ENCODE measurements at regions not wholly inside any gene's neighbourhood (a gene's known extent, or its start where the extent isn't known, plus 50 kb on each side); places are given as distances from the start of the nearest gene placed in this dataset.

- no peak overlapping the region for H3K27ac ChIP-seq (ENCODE audit: low read length)
- no peaks in the 10 kb centered on the region for H3K4me1 ChIP-seq (ENCODE audit: control insufficient read depth, insufficient read depth, low read length)
- WGBS (ENCODE audit: insufficient coverage, low lambda C conversion rate), result 74% methylated on average over 3 of the region's 5 CpGs
- H3K36me3 ChIP-seq (ENCODE audit: control insufficient read depth, insufficient read depth, low read length), result no peaks in the 10 kb centered on the region
- H3K4me3 ChIP-seq (ENCODE audit: low read length), result no peak overlapping the region
- H3K9me3 ChIP-seq (ENCODE audit: control insufficient read depth, low read depth, low read length), result no peaks in the 10 kb centered on the region
- no peak for DNase-seq
- no peaks in the 10 kb centered on the region for H3K27me3 ChIP-seq (ENCODE audit: control insufficient read depth, insufficient read depth, low read length)
Observed at GRCh38 chr3:70742081-70742480, 429.6 kb upstream of the MDFIC2 start.

GRCh38 chr3:70740872-70741271 is 428.4 kb upstream of the MDFIC2 start:
- Histone ChIP-seq H3K9me3 (ENCODE audit: control insufficient read depth, low read depth, low read length) (no peaks in the 10 kb centered on the region), H3K4me1 (ENCODE audit: control insufficient read depth, insufficient read depth, low read length) (no peaks in the 10 kb centered on the region), H3K27me3 (ENCODE audit: control insufficient read depth, insufficient read depth, low read length) (no peaks in the 10 kb centered on the region), H3K27ac (ENCODE audit: low read length) (no peak overlapping the region), H3K4me3 (ENCODE audit: low read length) (no peak overlapping the region), H3K36me3 (ENCODE audit: control insufficient read depth, insufficient read depth, low read length) (no peaks in the 10 kb centered on the region)
- 42% methylated on average over 2 of the region's 4 CpGs for WGBS (ENCODE audit: insufficient coverage, low lambda C conversion rate)
- no peak for DNase-seq

GRCh38 chr3:70740071-70740470 is 427.6 kb upstream of the MDFIC2 start:
- Histone ChIP-seq H3K27ac (ENCODE audit: low read length) (no peak overlapping the region), H3K36me3 (ENCODE audit: control insufficient read depth, insufficient read depth, low read length) (no peaks in the 10 kb centered on the region), H3K27me3 (ENCODE audit: control insufficient read depth, insufficient read depth, low read length) (no peaks in the 10 kb centered on the region), H3K9me3 (ENCODE audit: control insufficient read depth, low read depth, low read length) (no peaks in the 10 kb centered on the region), H3K4me3 (ENCODE audit: low read length) (no peak overlapping the region), H3K4me1 (ENCODE audit: control insufficient read depth, insufficient read depth, low read length) (no peaks in the 10 kb centered on the region)
- WGBS (ENCODE audit: insufficient coverage, low lambda C conversion rate), result no CpG with 5 or more reads among the region's 1 CpG
- DNase-seq, result no peak

- H3K36me3 ChIP-seq (ENCODE audit: control insufficient read depth, insufficient read depth, low read length), result no peaks in the 10 kb centered on the region
- no peak overlapping the region for H3K27ac ChIP-seq (ENCODE audit: low read length)
- H3K4me3 ChIP-seq (ENCODE audit: low read length), result no peak overlapping the region
- DNase-seq, result no peak
- H3K27me3 ChIP-seq (ENCODE audit: control insufficient read depth, insufficient read depth, low read length), result no peaks in the 10 kb centered on the region
- no peaks in the 10 kb centered on the region for H3K9me3 ChIP-seq (ENCODE audit: control insufficient read depth, low read depth, low read length)
- WGBS (ENCODE audit: insufficient coverage, low lambda C conversion rate), result 0% methylated on average over 1 of the region's 4 CpGs
- H3K4me1 ChIP-seq (ENCODE audit: control insufficient read depth, insufficient read depth, low read length), result no peaks in the 10 kb centered on the region
Observed at GRCh38 chr3:70738291-70738681, 425.8 kb upstream of the MDFIC2 start.

- no peak for DNase-seq
Observed at GRCh38 chr3:70737666-70738290, 425.3 kb upstream of the MDFIC2 start.

GRCh38 chr3:70736009-70736408 is 423.6 kb upstream of the MDFIC2 start:
- DNase-seq, result no peak
- Histone ChIP-seq H3K4me3 (ENCODE audit: low read length) (no peak overlapping the region), H3K27ac (ENCODE audit: low read length) (no peak overlapping the region), H3K27me3 (ENCODE audit: control insufficient read depth, insufficient read depth, low read length) (no peaks in the 10 kb centered on the region), H3K36me3 (ENCODE audit: control insufficient read depth, insufficient read depth, low read length) (no peaks in the 10 kb centered on the region), H3K4me1 (ENCODE audit: control insufficient read depth, insufficient read depth, low read length) (no peaks in the 10 kb centered on the region), H3K9me3 (ENCODE audit: control insufficient read depth, low read depth, low read length) (no peaks in the 10 kb centered on the region)
- WGBS (ENCODE audit: insufficient coverage, low lambda C conversion rate), result no CpG with 5 or more reads among the region's 1 CpG

More at GRCh38 chr3:70737666-70738290, 425.3 kb upstream of the MDFIC2 start:
- H3K4me1 ChIP-seq (ENCODE audit: control insufficient read depth, insufficient read depth, low read length), result no peaks in the 10 kb centered on the region
- no peaks in the 10 kb centered on the region for H3K27me3 ChIP-seq (ENCODE audit: control insufficient read depth, insufficient read depth, low read length)
- H3K36me3 ChIP-seq (ENCODE audit: control insufficient read depth, insufficient read depth, low read length), result no peaks in the 10 kb centered on the region
- no peak overlapping the region for H3K27ac ChIP-seq (ENCODE audit: low read length)
- H3K4me3 ChIP-seq (ENCODE audit: low read length), result no peak overlapping the region
- WGBS (ENCODE audit: insufficient coverage, low lambda C conversion rate), result 20% methylated on average over 1 of the region's 2 CpGs
- no peaks in the 10 kb centered on the region for H3K9me3 ChIP-seq (ENCODE audit: control insufficient read depth, low read depth, low read length)

GRCh38 chr3:70734756-70735155 is 422.3 kb upstream of the MDFIC2 start:
- WGBS (ENCODE audit: insufficient coverage, low lambda C conversion rate), result no CpG with 5 or more reads among the region's 3 CpGs
- H3K4me1 ChIP-seq (ENCODE audit: control insufficient read depth, insufficient read depth, low read length), result no peaks in the 10 kb centered on the region
- no peaks in the 10 kb centered on the region for H3K36me3 ChIP-seq (ENCODE audit: control insufficient read depth, insufficient read depth, low read length)
- no peak overlapping the region for H3K27ac ChIP-seq (ENCODE audit: low read length)
- no peak for DNase-seq
- H3K27me3 ChIP-seq (ENCODE audit: control insufficient read depth, insufficient read depth, low read length), result no peaks in the 10 kb centered on the region
- H3K4me3 ChIP-seq (ENCODE audit: low read length), result no peak overlapping the region
- H3K9me3 ChIP-seq (ENCODE audit: control insufficient read depth, low read depth, low read length), result no peaks in the 10 kb centered on the region

- WGBS (ENCODE audit: insufficient coverage, low lambda C conversion rate), result 90% methylated on average over 1 of the region's 2 CpGs
- no peaks in the 10 kb centered on the region for H3K36me3 ChIP-seq (ENCODE audit: control insufficient read depth, insufficient read depth, low read length)
- no peak overlapping the region for H3K4me3 ChIP-seq (ENCODE audit: low read length)
- no peaks in the 10 kb centered on the region for H3K27me3 ChIP-seq (ENCODE audit: control insufficient read depth, insufficient read depth, low read length)
- no peaks in the 10 kb centered on the region for H3K9me3 ChIP-seq (ENCODE audit: control insufficient read depth, low read depth, low read length)
- H3K4me1 ChIP-seq (ENCODE audit: control insufficient read depth, insufficient read depth, low read length), result no peaks in the 10 kb centered on the region
- H3K27ac ChIP-seq (ENCODE audit: low read length), result no peak overlapping the region
- no peak for DNase-seq
Observed at GRCh38 chr3:70731046-70731445, 418.6 kb upstream of the MDFIC2 start.

GRCh38 chr3:70729845-70730244 is 417.4 kb upstream of the MDFIC2 start:
- Histone ChIP-seq H3K4me3 (ENCODE audit: low read length) (no peak overlapping the region), H3K36me3 (ENCODE audit: control insufficient read depth, insufficient read depth, low read length) (no peaks in the 10 kb centered on the region), H3K4me1 (ENCODE audit: control insufficient read depth, insufficient read depth, low read length) (no peaks in the 10 kb centered on the region), H3K27ac (ENCODE audit: low read length) (no peak overlapping the region), H3K9me3 (ENCODE audit: control insufficient read depth, low read depth, low read length) (no peaks in the 10 kb centered on the region), H3K27me3 (ENCODE audit: control insufficient read depth, insufficient read depth, low read length) (no peaks in the 10 kb centered on the region)
- DNase-seq, result no peak
- WGBS (ENCODE audit: insufficient coverage, low lambda C conversion rate), result 80% methylated on average over 1 of the region's 3 CpGs

- 33% methylated on average over 1 of the region's 1 CpG for WGBS (ENCODE audit: insufficient coverage, low lambda C conversion rate)
- Histone ChIP-seq H3K4me3 (ENCODE audit: low read length) (no peak overlapping the region), H3K4me1 (ENCODE audit: control insufficient read depth, insufficient read depth, low read length) (no peaks in the 10 kb centered on the region), H3K27me3 (ENCODE audit: control insufficient read depth, insufficient read depth, low read length) (no peaks in the 10 kb centered on the region), H3K36me3 (ENCODE audit: control insufficient read depth, insufficient read depth, low read length) (no peaks in the 10 kb centered on the region), H3K9me3 (ENCODE audit: control insufficient read depth, low read depth, low read length) (no peaks in the 10 kb centered on the region), H3K27ac (ENCODE audit: low read length) (no peak overlapping the region)
- no peak for DNase-seq
Observed at GRCh38 chr3:70728311-70728710, 415.9 kb upstream of the MDFIC2 start.

GRCh38 chr3:70726961-70727360 is 414.5 kb upstream of the MDFIC2 start:
- Histone ChIP-seq H3K4me1 (ENCODE audit: control insufficient read depth, insufficient read depth, low read length) (no peaks in the 10 kb centered on the region), H3K9me3 (ENCODE audit: control insufficient read depth, low read depth, low read length) (no peaks in the 10 kb centered on the region), H3K27me3 (ENCODE audit: control insufficient read depth, insufficient read depth, low read length) (no peaks in the 10 kb centered on the region), H3K36me3 (ENCODE audit: control insufficient read depth, insufficient read depth, low read length) (no peaks in the 10 kb centered on the region), H3K4me3 (ENCODE audit: low read length) (no peak overlapping the region), H3K27ac (ENCODE audit: low read length) (no peak overlapping the region)
- DNase-seq, result no peak
- WGBS (ENCODE audit: insufficient coverage, low lambda C conversion rate), result 82% methylated on average over 2 of the region's 2 CpGs
